ENCODE measurements at regions not wholly inside any gene's neighbourhood (a gene's known extent, or its start where the extent isn't known, plus 50 kb on each side); places are given as distances from the start of the nearest gene placed in this dataset.

GRCh38 chr20:4344670-4345069, 95.6 kb upstream of the ADRA1D start:
- no peaks in the 10 kb centered on the region for H3K4me1 ChIP-seq (replicated peaks)
- intact Hi-C loops (cut with DNase I), result no loop called here
- H3K36me3 ChIP-seq, result no peaks in the 10 kb centered on the region
- TF ChIP-seq POLR2AphosphoS5 (IDR thresholded peaks at IDR 0.05), result no peak
- 63% methylated on average over 2 of the region's 2 CpGs for WGBS
- H3K27ac ChIP-seq, result no peak overlapping the region
- no peak for DNase-seq (ENCODE audit: low spot score)
- H3K9me3 ChIP-seq, result no peaks in the 10 kb centered on the region
- H3K27me3 ChIP-seq (replicated peaks; ENCODE audit: insufficient read depth), result no peaks in the 10 kb centered on the region
- H3K4me3 ChIP-seq, result no peak overlapping the region

- intact Hi-C loops (cut with DNase I), result no loop called here
- Histone ChIP-seq H3K27me3 (replicated peaks; ENCODE audit: insufficient read depth) (no peaks in the 10 kb centered on the region), H3K27ac (no peak overlapping the region), H3K4me1 (replicated peaks) (no peaks in the 10 kb centered on the region), H3K36me3 (no peaks in the 10 kb centered on the region), H3K4me3 (no peak overlapping the region), H3K9me3 (no peaks in the 10 kb centered on the region)
- no peak for DNase-seq (ENCODE audit: low spot score)
- TF ChIP-seq CTCF (IDR thresholded peaks at IDR 0.05) (no peak), POLR2A (IDR thresholded peaks at IDR 0.05) (no peak), POLR2AphosphoS5 (IDR thresholded peaks at IDR 0.05) (no peak)
- 8% methylated on average over 2 of the region's 2 CpGs for WGBS
These were observed 93.5 kb upstream of the ADRA1D start for GRCh38 chr20:4342609-4343008.

GRCh38 chr20:4341804-4342485, 92.9 kb upstream of the ADRA1D start:
- Histone ChIP-seq H3K4me1 (replicated peaks) (no peaks in the 10 kb centered on the region), H3K27ac (no peak overlapping the region), H3K27me3 (replicated peaks; ENCODE audit: insufficient read depth) (no peaks in the 10 kb centered on the region), H3K9me3 (no peaks in the 10 kb centered on the region), H3K36me3 (no peaks in the 10 kb centered on the region), H3K4me3 (no peak overlapping the region)
- no peak for DNase-seq (ENCODE audit: low spot score)
- intact Hi-C loops (cut with DNase I), result no loop called here
- TF ChIP-seq POLR2A (IDR thresholded peaks at IDR 0.05), result no peak
- TF ChIP-seq POLR2AphosphoS5 (IDR thresholded peaks at IDR 0.05), result no peak
- no peak for TF ChIP-seq CTCF (IDR thresholded peaks at IDR 0.05)
- WGBS, result 18% methylated on average over 6 of the region's 6 CpGs

GRCh38 chr20:4335722-4336121, 86.6 kb upstream of the ADRA1D start:
- TF ChIP-seq POLR2A (IDR thresholded peaks at IDR 0.05), result no peak
- TF ChIP-seq CTCF (IDR thresholded peaks at IDR 0.05), result no peak
- TF ChIP-seq POLR2AphosphoS5 (IDR thresholded peaks at IDR 0.05), result no peak
- Histone ChIP-seq H3K36me3 (no peaks in the 10 kb centered on the region), H3K4me3 (no peak overlapping the region), H3K27ac (no peak overlapping the region), H3K27me3 (replicated peaks; ENCODE audit: insufficient read depth) (no peaks in the 10 kb centered on the region), H3K9me3 (no peaks in the 10 kb centered on the region), H3K4me1 (replicated peaks) (no peaks in the 10 kb centered on the region)
- intact Hi-C loops (cut with DNase I), result no loop called here
- no peak for DNase-seq (ENCODE audit: low spot score)
- 39% methylated on average over 1 of the region's 1 CpG for WGBS

- no peaks in the 10 kb centered on the region for H3K4me1 ChIP-seq (replicated peaks)
- no peak for DNase-seq (ENCODE audit: low spot score)
- no peaks in the 10 kb centered on the region for H3K36me3 ChIP-seq
- 87% methylated on average over 5 of the region's 5 CpGs for WGBS
- intact Hi-C loops (cut with DNase I), result no loop called here
- no peak for TF ChIP-seq POLR2A (IDR thresholded peaks at IDR 0.05)
- no peak for TF ChIP-seq CTCF (IDR thresholded peaks at IDR 0.05)
- no peak for TF ChIP-seq POLR2AphosphoS5 (IDR thresholded peaks at IDR 0.05)
- no peaks in the 10 kb centered on the region for H3K27me3 ChIP-seq (replicated peaks; ENCODE audit: insufficient read depth)
- H3K4me3 ChIP-seq, result no peak overlapping the region
- H3K27ac ChIP-seq, result no peak overlapping the region
- no peaks in the 10 kb centered on the region for H3K9me3 ChIP-seq
These were observed 83.2 kb upstream of the ADRA1D start for GRCh38 chr20:4332121-4332860.
